ENCODE measurements at regions not wholly inside any gene's neighbourhood (a gene's known extent, or its start where the extent isn't known, plus 50 kb on each side); places are given as distances from the start of the nearest gene placed in this dataset.

DNA sequence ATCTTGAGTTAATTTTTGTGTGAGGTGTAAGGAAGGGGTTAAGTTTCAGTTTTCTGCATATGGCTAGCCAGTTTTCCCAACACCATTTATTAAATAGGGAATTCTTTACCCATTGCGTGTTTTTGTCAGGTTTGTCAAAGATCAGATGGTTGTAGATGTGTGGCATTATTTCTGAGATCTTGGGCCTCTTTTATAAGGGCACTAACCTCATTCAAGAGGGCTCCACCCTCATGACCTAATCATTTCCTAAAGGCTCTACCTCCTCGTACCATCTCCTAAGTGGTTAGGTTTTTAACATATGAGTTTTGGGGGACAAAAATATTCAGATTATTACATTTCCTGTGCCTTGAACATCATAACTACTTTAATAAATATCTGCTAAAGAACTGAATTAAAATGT lies 510.9 kb downstream of the UTRN start:
- no peak for DNase-seq

DNA sequence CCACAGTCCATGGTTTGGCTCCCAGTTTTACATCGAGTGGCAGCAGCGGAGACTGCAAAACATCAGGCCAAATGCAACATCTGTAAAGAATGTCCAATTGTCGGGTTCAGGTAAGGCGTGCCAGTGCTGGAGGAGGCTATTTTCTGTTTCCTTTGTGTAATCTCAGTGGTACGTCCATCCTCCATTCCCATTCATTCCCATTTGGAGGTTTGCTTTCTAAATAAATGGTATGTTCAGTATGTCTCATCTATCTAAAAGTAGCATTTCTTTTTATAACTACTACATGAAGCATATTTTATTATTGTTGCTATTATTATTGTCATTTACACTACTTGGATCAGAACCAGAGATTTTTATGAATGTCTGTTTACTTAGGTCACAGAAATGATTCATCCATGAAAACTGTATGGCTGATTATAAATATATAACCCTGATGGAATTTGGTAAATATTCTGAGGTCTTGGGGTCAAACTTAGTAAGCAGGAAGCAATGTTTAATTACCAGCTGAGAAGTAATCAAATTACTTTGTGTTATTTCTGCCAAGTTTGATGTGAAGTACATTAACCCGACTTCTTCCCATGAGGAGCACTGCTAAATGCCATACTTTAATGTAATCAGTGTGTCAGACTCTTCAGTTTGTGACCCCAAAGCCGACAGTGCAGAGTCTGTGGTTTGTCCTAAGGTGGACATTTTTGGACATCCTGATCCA lies 512.9 kb downstream of the UTRN start:
- no peak for DNase-seq

DNA sequence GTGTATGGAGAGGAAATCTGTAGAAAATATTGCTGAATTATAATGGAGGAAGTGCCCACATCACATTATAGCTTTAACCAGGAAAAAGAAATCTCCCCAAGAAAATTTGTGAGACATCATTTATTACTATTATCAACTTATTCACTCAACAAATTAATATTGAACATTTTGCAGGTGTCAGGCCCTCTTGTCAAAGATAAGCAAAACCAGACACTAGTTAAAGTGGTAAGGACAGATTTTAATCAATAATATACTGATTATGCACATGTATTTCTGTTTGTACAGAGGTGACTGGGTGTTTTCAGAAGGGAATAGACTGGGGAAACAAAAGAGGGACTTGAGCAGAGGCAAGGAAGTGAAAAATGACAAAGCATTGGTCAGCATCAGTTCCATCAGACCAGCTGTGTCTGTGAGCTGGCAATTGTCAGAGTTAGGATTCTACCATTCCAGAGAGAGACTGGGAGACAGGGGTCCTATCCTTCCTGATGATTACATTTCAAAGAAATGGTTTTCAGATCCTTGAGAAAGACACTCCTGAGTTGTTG lies 519.2 kb downstream of the UTRN start:
- no peak for DNase-seq

DNA sequence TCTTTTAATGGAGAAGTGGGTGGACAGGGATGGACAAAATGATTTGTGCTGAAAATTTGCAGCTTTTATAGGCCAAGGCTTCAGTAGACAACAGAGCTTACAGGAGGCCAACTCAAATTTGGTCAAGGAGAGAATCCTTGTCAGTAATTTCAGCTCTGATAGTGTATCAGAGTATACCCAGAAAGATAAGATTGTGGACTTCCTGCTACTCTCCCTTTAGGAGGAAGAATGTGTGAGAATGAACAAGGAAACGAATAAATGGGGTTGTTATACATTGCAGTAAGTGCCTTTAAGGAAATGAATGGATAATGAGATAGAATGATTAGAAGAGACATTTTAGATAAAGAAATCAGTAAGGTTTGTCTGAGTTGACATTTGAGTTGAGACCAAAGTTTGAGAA lies 519.9 kb downstream of the UTRN start:
- no peak for DNase-seq

GRCh38 chr6:144806222-144806621 lies 521.1 kb downstream of the UTRN start:
- no peak for DNase-seq

DNA sequence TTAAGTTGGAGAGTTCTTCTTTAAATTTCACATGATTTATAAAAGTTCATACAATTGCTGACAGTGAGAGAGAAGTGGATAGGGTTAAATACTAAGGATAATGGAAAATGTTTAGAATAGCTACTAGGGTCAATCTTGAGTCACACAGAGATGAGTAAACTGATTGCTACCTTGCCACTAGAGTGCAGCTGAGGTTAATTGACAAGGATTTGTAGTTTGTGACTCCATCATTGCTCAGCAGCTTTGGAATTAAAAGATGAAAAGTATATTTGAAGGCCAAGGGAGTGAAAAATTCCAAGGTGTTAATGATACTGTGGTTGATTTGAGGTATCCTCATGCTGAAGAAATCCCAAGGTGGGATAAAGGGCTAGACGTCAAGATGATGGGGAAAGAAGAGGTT lies 524.0 kb downstream of the UTRN start:
- DNase-seq: no peak

GRCh38 chr6:144809969-144810368 lies 524.8 kb downstream of the UTRN start:
- no peak for DNase-seq

DNA sequence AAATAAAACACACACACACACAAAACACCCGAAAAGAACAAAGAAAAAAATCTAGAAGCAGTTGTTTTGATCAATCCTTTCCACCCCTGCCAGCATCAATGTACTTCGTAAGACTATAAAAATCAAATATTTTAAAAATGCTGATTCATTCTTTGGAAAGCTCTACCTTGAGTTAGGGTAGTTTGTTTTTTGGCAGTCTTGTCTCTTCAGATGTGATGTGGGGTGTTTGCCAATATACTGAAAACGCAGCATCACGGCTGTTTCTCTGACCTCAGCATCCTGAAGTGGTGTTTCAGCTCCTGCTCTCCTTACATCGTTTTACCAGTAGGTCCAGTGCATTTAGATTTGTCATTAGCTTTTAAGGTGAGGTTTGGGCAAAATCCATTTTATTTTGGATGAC lies 526.0 kb downstream of the UTRN start:
- DNase-seq: no peak

- DNase-seq: no peak
These were observed 531.8 kb downstream of the UTRN start for GRCh38 chr6:144816936-144817335.

DNA sequence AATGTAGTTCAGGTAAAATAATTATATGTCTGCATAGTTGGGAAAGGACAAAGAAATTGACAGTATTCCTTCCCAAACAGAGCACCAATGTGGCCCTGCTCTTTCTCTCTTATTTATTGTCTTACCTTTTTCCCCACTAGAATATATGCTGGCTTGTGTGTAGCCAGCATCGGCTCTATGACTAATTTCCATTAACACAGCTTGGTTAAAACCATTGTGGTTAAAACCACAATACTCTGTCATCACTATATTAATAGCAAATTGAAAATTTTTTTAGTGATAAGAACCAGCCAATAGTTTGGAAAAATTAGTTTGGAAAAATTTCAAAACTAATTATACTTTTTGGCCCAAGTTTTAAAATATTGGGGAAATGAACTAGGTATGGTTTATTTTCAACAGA lies 535.1 kb downstream of the UTRN start:
- DNase-seq: no peak

DNA sequence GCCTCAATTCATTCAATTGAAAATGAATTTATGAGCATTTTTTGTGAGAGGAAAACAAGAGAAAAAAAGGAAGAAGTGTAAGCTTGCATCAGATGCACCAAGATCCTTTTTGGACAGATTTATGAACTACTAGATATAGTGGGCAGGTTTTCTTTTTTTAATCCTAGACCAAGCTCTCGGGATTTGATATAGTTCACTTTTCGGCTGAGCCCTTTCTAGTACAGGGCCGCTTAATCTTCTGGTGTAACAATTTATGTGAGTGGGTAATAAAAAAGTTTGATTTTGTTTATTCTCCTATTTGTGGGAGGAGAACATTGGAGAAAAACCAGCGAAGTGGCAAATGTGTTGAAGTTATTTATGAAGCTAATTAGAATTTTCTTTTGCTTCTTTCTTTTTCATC lies 538.0 kb downstream of the UTRN start:
- no peak for DNase-seq

GRCh38 chr6:144824018-144824417 lies 538.9 kb downstream of the UTRN start:
- DNase-seq: no peak

- no peak for DNase-seq
These were observed 549.4 kb downstream of the UTRN start for GRCh38 chr6:144834426-144835038.

DNA sequence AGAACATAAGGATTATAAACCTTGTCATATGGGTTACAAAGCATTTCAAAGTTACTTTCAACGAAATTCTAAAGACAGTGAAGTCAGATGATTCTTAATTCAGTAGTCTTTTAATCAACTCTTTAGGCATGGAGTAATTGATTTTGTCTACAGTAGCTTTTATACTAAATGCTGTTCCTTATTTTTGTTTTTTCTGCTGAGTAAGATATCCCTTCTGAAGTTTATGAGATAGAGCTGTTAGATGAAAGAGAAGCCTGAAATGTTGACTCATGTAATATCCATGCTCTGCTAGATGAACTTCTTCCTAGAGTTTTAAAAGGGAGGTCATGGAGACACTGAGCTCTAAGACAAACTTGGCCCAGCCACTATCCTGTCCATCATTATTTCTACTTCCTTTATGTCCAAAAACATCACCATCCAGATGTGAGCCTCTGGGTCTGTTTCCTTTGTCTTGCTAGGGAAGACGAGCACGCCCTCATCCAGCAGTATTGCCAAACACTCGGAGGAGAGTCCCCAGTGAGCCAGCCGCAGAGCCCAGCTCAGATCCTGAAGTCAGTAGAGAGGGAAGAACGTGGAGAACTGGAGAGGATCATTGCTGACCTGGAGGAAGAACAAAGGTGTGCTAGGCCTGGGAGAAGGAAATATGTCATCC lies 550.3 kb downstream of the UTRN start:
- DNase-seq: no peak

DNA sequence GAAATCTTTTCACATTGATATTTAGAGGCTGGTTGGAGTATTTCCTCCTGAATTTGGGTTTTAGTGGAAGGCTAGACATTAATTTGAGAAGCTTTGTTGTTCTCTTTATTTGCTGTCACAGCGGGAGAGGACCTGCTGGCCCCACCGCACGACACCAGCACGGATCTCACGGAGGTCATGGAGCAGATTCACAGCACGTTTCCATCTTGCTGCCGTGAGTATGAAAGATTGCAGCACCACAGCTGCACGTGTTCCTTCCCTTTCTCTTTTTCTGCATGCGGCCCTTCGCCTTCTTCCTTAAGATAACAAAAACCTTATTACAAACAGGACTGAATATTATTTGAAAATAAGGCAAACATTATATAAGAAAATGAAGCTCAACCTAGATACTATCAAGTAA lies 555.5 kb downstream of the UTRN start:
- no peak for DNase-seq

DNA sequence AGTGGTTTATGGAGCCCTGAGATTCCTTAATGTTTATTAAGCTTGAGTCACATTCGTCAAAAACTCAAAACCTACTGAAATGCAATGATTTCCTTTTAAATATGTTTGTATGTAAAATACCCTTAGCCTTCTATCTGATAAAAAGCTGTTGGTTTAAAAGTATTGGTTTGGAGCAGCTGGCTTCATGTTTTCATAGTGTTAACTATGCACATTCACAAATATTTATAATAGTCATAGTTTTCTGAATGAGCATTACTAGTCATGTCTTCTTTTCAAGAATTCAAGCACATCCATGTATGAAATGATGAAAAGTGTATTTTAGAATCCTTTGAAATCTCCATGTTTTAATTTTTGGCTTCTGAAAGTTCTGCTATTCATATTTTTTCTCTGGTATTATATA lies 558.6 kb downstream of the UTRN start:
- no peak for DNase-seq

DNA sequence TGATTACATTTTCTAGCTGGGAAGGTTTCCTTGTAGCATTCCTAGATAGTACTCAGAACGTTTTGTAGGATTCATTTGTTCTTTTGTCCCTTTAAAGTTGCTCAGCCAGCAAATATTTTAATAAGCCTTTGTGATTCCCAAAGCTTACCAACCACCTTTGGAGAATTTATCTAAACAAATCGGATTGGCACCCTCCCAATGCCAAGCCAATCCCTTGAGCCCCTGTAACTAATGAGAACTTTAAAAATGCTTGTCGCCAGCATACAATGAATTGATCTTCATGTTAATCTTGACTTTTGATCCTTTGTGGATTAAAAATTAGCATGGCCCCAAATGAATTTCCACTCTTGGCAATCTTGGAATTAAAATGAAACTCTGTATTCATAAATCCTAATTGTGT lies 559.5 kb downstream of the UTRN start:
- no peak for DNase-seq

DNA sequence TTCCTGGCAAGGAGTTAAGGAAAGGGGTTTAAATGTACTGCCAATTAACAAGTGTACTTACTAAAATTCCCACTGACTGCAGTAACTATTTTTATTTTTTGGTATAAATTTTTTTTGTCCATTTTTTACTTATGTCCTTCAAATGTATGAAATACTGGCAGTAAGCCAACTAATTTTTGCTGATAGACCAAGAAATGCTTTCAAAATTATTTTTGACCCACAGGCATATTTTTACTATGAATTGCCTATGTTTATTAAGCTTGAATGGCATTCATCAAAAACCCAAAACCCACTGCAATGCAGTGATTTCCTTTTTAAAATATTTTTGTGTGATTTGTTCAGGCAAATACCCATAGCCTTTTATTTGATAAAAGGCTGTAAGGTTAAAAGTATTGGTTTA lies 560.1 kb downstream of the UTRN start:
- DNase-seq: no peak

DNA sequence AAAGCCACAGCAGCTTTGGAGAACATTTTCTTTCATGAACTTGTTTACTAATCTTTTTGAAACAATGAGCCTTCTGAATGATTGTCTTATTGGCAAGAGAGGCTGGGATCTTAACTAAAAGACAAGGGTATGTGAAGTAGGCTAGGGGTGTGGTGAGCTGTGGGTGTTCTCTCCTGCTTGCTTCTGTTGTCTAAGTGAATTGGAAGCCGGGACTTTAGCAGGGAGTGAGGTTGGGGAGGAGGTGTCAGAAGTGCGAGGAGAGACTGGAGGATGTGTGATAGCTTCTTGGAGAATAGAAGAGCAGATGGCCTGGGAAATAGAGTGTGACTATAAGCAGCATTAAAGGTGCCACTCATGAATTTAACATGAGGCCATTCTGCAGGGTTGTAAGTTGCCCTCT lies 562.8 kb downstream of the UTRN start:
- DNase-seq: no peak

DNA sequence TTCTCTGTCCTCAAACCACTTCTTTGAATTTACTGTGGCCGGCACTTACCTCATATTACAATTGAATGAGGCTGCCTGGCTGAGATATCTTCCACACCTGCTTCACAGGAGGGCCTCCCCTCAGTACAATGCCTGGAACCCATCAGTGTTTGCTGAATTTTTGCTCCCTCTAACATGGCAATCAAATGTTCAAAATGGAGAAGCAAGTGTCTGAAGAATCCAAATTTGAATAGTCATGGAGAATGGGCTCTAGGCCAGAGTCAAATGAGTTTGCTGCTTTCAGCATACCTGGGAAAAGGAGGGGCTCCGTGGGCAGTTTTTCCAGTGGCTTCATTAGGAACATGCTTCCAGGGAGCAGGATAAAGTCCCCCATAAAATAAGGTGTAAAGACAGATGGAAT lies 564.8 kb downstream of the UTRN start:
- no peak for DNase-seq

DNA sequence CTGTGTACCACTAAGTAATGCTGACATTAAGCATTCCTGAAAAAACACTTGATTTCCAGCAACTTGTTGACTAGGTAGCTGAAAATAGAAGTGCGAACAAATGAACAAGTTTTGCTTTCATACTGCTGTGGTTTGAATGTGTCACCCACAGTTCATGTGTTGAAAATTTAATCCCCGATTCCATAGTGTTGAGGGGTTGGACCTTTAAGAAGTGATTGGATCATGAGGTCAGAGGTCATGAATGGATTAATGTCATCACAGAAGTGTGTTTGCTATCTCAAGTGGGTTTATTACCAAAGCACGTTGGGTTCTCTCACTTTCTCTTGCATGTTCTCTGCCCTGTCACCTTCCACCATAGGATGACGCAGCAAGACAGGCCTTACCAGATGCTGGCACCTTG lies 568.5 kb downstream of the UTRN start:
- no peak for DNase-seq

GRCh38 chr6:144854654-144855053 lies 569.5 kb downstream of the UTRN start:
- DNase-seq: no peak

DNA sequence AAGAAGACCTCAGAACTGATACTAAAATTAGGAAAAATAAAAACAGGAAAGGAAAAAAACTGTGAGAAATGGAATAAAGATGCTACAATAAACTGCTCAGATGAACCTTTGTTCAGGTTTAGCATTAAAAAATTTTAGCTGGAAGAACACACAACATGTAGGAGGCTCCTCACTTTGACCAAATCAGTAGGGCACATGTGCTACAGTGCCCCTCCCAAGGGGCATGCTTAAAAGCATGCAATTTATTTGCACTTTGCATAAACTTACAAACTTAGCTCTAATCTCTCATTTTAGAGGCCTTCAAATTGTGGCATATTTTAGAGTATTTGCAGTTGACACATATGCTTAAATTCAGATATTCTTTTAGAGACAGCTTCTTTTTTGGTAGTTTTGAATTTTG lies 570.2 kb downstream of the UTRN start:
- DNase-seq: no peak

- no peak for DNase-seq
These were observed 570.8 kb downstream of the UTRN start for GRCh38 chr6:144855812-144856531.

Measured in islet precursor cell (in vitro differentiated cells).